OCI-LY3 (cell line): ENCODE measurements at regions not wholly inside any gene's neighbourhood (a gene's known extent, or its start where the extent isn't known, plus 50 kb on each side); places are given as distances from the start of the nearest gene placed in this dataset.

Experiments
- H2AFZ ChIP-seq: fragments of 200-600, 300-600 bp; shearing (Covaris generic); 2 replicates; pipeline ENCODE4 v1.6.0; 2014; ENCODE audit warnings: antibody characterized with exemption, low read depth, low read length
- H3K27ac ChIP-seq: fragments of 200-600, 300-600 bp; sonication (generic); 2 replicates; pipeline ENCODE4 v1.5.1; 2014; ENCODE audit warnings: mild to moderate bottlenecking, low read length, moderate library complexity, mixed read lengths
- H3K27me3 ChIP-seq: fragments of 200-600, 300-600 bp; sonication (generic); 2 replicates; pipeline ENCODE4 v1.6.1; 2014; ENCODE audit warnings: low read depth, low read length, mixed read lengths
- H3K36me3 ChIP-seq: fragments of 200-600, 300-600 bp; sonication (generic); replicated peaks from 2 replicates; pipeline ENCODE3; 2014; ENCODE audit warnings: low read depth, low read length, mixed read lengths
- H3K4me1 ChIP-seq: fragments of 300-600, 200-600 bp; sonication (generic); 2 replicates; pipeline ENCODE4 v1.6.1; 2014; ENCODE audit warnings: low read length, mixed read lengths
- H3K4me2 ChIP-seq: fragments of 200-600, 300-600 bp; sonication (generic); 2 replicates; pipeline ENCODE4 v1.6.1; 2014; ENCODE audit warnings: low read length, mixed read lengths
- H3K4me3 ChIP-seq: fragments of 300-600, 200-600 bp; sonication (generic); 2 replicates; pipeline ENCODE4 v1.5.1; 2014; ENCODE audit warnings: antibody characterized with exemption, mild to moderate bottlenecking, low read length, moderate library complexity
- H3K79me2 ChIP-seq: fragments of 300-600, 200-600 bp; shearing (Covaris generic); 2 replicates; pipeline ENCODE4 v1.6.1; 2014; ENCODE audit warnings: mild to moderate bottlenecking, low read length, mixed read lengths
- H3K9ac ChIP-seq: fragments of 300-600, 200-600 bp; shearing (Covaris generic); 2 replicates; pipeline ENCODE4 v1.6.0; 2014; ENCODE audit warnings: mild to moderate bottlenecking, low read length, moderate library complexity
- H3K9me3 ChIP-seq: fragments of 200-600, 300-600 bp; shearing (Covaris generic); 2 replicates; pipeline ENCODE4 v1.6.1; 2014; ENCODE audit warnings: low read length, mixed read lengths; ENCODE audit not compliant: insufficient read depth
- H4K20me1 ChIP-seq: fragments of 200-600, 300-600 bp; sonication (generic); 2 replicates; pipeline ENCODE4 v1.6.1; 2016; ENCODE audit warnings: low read length, mixed read lengths; ENCODE audit not compliant: insufficient read depth
- CTCF ChIP-seq: fragments of 200-600, 300-600 bp; sonication (generic); IDR thresholded peaks from 2 replicates; pipeline ENCODE4 v1.5.1; 2014; ENCODE audit warnings: antibody characterized with exemption, low read length, low read depth
- EZH2phosphoT487 ChIP-seq: fragments of 200-600 bp; shearing (Covaris generic); IDR thresholded peaks from 2 replicates; pipeline ENCODE4 v1.6.1; 2018; ENCODE audit warnings: antibody characterized with exemption, mixed run types, low read depth

DNA sequence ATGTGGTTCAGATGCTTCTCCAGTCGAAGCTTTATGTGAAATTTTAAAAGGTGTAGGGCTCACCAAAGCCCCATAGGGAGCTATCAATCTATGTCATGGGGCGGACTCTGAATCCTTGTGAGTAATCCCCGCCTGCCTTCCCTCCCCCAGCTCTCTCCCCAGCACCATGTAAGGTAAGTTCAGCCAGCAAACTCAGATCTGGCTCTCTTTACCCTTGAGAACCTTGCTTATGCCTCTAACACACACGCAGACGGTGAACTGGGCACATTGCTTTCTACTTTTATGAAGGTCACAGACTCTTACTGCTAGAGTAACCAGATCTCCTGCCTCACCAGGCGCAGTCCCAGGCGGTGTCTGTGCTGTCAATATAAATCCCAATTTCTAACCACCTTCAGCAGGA, 82.6 kb upstream of the CNKSR3 start:
- Histone ChIP-seq H3K4me3 (no peak overlapping the region), H3K27ac (no peak overlapping the region), H3K9ac (no peak overlapping the region), H2AFZ (no peak overlapping the region), H3K27me3 (no peaks in the 10 kb centered on the region), H3K36me3 (no peaks in the 10 kb centered on the region), H3K4me2 (no peak overlapping the region), H4K20me1 (no peaks in the 10 kb centered on the region), H3K4me1 (no peaks in the 10 kb centered on the region), H3K79me2 (no peaks in the 10 kb centered on the region), H3K9me3 (no peaks in the 10 kb centered on the region)
- TF ChIP-seq CTCF (no peak), EZH2phosphoT487 (no peak)

- TF ChIP-seq CTCF (no peak), EZH2phosphoT487 (no peak)
Observed at GRCh38 chr6:154594496-154595198, 84.2 kb upstream of the CNKSR3 start.

DNA sequence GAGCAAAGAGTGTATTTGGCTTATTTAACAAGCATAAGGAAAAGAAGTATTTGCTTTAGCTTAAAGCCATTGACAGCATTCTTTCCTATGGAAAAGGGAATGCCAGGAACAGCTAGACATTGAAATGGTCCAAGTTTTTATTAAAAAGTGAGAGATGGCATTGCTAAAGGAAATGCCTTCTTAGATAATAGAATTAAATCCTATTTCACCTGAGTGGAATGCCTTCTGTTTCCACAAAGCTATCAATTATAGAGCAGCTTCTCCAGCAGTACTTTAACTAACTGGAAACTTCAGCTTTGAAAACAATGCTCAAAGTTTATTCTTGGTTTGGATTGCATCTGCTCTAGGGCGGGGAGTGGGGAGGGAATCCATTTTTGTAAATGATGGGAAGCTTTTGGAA, 85.1 kb upstream of the CNKSR3 start:
- Histone ChIP-seq H3K36me3 (no peaks in the 10 kb centered on the region), H3K9me3 (no peaks in the 10 kb centered on the region), H4K20me1 (no peaks in the 10 kb centered on the region), H2AFZ (no peak overlapping the region), H3K4me1 (peaks cover 4% of the 10 kb centered on the region; the same call in 1 of the 2 replicates), H3K4me2 (no peak overlapping the region), H3K27ac (no peak overlapping the region), H3K9ac (no peak overlapping the region), H3K4me3 (no peak overlapping the region), H3K27me3 (no peaks in the 10 kb centered on the region), H3K79me2 (no peaks in the 10 kb centered on the region)
- TF ChIP-seq CTCF (no peak), EZH2phosphoT487 (no peak)

More at GRCh38 chr6:154594496-154595198, 84.2 kb upstream of the CNKSR3 start:
- H3K27me3 ChIP-seq: no peaks in the 10 kb centered on the region
- no peak overlapping the region for H3K9ac ChIP-seq
- H3K36me3 ChIP-seq: no peaks in the 10 kb centered on the region
- no peaks in the 10 kb centered on the region for H3K9me3 ChIP-seq
- no peaks in the 10 kb centered on the region for H4K20me1 ChIP-seq
- no peak overlapping the region for H2AFZ ChIP-seq
- H3K4me2 ChIP-seq: no peak overlapping the region
- H3K27ac ChIP-seq: no peak overlapping the region
- H3K79me2 ChIP-seq: no peaks in the 10 kb centered on the region
- H3K4me3 ChIP-seq: no peak overlapping the region
- peaks cover 4% of the 10 kb centered on the region; the same call in 1 of the 2 replicates for H3K4me1 ChIP-seq

- Histone ChIP-seq H3K4me2 (no peak overlapping the region), H3K27ac (no peak overlapping the region), H3K27me3 (no peaks in the 10 kb centered on the region), H3K9me3 (no peaks in the 10 kb centered on the region), H3K79me2 (no peaks in the 10 kb centered on the region), H4K20me1 (no peaks in the 10 kb centered on the region), H2AFZ (no peak overlapping the region), H3K4me1 (peaks cover 4% of the 10 kb centered on the region; the same call in 1 of the 2 replicates), H3K9ac (no peak overlapping the region), H3K4me3 (no peak overlapping the region), H3K36me3 (no peaks in the 10 kb centered on the region)
- TF ChIP-seq EZH2phosphoT487 (no peak), CTCF (no peak)
Observed at GRCh38 chr6:154596009-154596408, 85.5 kb upstream of the CNKSR3 start.
